SK-N-SH (cell line): ENCODE measurements at regions not wholly inside any gene's neighbourhood (a gene's known extent, or its start where the extent isn't known, plus 50 kb on each side); places are given as distances from the start of the nearest gene placed in this dataset.

Experiments used
- CTCF ChIA-PET: fragments of 300-600, 350-600 bp; formaldehyde crosslinking; extraction: SDS; loops from one replicate; lab custom pipeline; 2021; lab: Yijun Ruan, JAX
- POLR2A ChIA-PET: fragments of 350-600 bp; sonication (Branson Sonifier 250); formaldehyde crosslinking; extraction: SDS; loops from one replicate; lab custom pipeline; 2020; ENCODE audit warnings: antibody characterized with exemption, inconsistent platforms; lab: Yijun Ruan, JAX
- DNase-seq: peaks from one replicate; pipeline ENCODE4 v3.0.0; 2012
- H2AFZ ChIP-seq: fragments of 200-600 bp; sonication (generic); 2 replicates; pipeline ENCODE4 v1.8.1; 2016; ENCODE audit warnings: antibody characterized with exemption, mild to moderate bottlenecking, low read depth
- H3F3A ChIP-seq: fragments of 200-600 bp; sonication (generic); replicated peaks from 2 replicates; pipeline ENCODE3; 2016; ENCODE audit warnings: antibody characterized with exemption, mild to moderate bottlenecking; ENCODE audit not compliant: insufficient read depth
- H3K27ac ChIP-seq, 2 experiments: fragments of 200-500 bp in 1 of 2; fragments of 200-600 bp in 1 of 2; sonication (Bioruptor generic) in 1 of 2; sonication (generic), shearing (Covaris generic) in 1 of 2; 2 replicates each; pipeline versions ENCODE4 v1.5.1 to v1.6.1; 2014 to 2016; ENCODE audit warnings: low read depth in 2 of 2, inconsistent platforms in 1 of 2, low read length in 1 of 2, mild to moderate bottlenecking in 1 of 2, mixed read lengths in 1 of 2
- H3K27me3 ChIP-seq: fragments of 200-600 bp; sonication (generic), shearing (Covaris generic); 2 replicates; pipeline ENCODE4 v1.6.1; 2016; ENCODE audit warnings: mixed run types; ENCODE audit not compliant: insufficient read depth
- H3K36me3 ChIP-seq, 2 experiments: fragments of 200-500 bp in 1 of 2; fragments of 200-600 bp in 1 of 2; sonication (Bioruptor generic) in 1 of 2; sonication (generic) in 1 of 2; replicated peaks in 1 of 2; 2 replicates each; pipeline versions ENCODE3 to v1.5.1; 2014 to 2016; ENCODE audit warnings: low read length in 1 of 2, mild to moderate bottlenecking in 1 of 2; ENCODE audit not compliant: insufficient read depth in 2 of 2, control insufficient read depth in 1 of 2
- H3K4me1 ChIP-seq, 2 experiments: fragments of 200-500 bp in 1 of 2; fragments of 200-600 bp in 1 of 2; sonication (Bioruptor generic) in 1 of 2; sonication (generic), shearing (Covaris generic) in 1 of 2; 2 replicates each; pipeline versions ENCODE4 v1.5.1 to v1.6.1; 2014 to 2016; ENCODE audit warnings: low read depth in 1 of 2, low read length in 1 of 2, mixed run types in 1 of 2; ENCODE audit not compliant: insufficient read depth in 2 of 2, control insufficient read depth in 1 of 2
- H3K4me2 ChIP-seq: fragments of 200-600 bp; sonication (generic), shearing (Covaris generic); 2 replicates; pipeline ENCODE4 v1.6.1; 2017; ENCODE audit warnings: mixed run types
- H3K4me3 ChIP-seq, 2 experiments: fragments of 200-500 bp in 1 of 2; fragments of 200-600 bp in 1 of 2; sonication (Bioruptor generic) in 1 of 2; sonication (generic), shearing (Covaris generic) in 1 of 2; 2 replicates each; pipeline versions ENCODE4 v1.5.1 to v1.8.1; 2014 to 2016; ENCODE audit warnings: low read depth in 2 of 2, inconsistent platforms in 1 of 2, low read length in 1 of 2, mild to moderate bottlenecking in 1 of 2, mixed read lengths in 1 of 2, moderate library complexity in 1 of 2
- H3K79me2 ChIP-seq: fragments of 200-600 bp; sonication (generic); 2 replicates; pipeline ENCODE4 v1.8.1; 2017; ENCODE audit warnings: mild to moderate bottlenecking; ENCODE audit not compliant: insufficient read depth
- H3K9ac ChIP-seq: fragments of 200-600 bp; sonication (generic); 2 replicates; pipeline ENCODE4 v1.6.1; 2017; ENCODE audit warnings: mixed run types
- H3K9me2 ChIP-seq: fragments of 200-600 bp; sonication (generic); 2 replicates; pipeline ENCODE4 v1.6.1; 2017; ENCODE audit warnings: mixed run types
- H3K9me3 ChIP-seq: fragments of 200-600 bp; sonication (generic); 2 replicates; pipeline ENCODE4 v1.6.1; 2017; ENCODE audit warnings: mixed run types, mild to moderate bottlenecking, moderate library complexity
- H4K20me1 ChIP-seq: fragments of 200-600 bp; sonication (generic); 2 replicates; pipeline ENCODE4 v1.6.1; 2017; ENCODE audit warnings: mild to moderate bottlenecking, mixed run types; ENCODE audit not compliant: insufficient read depth
- CHD2 ChIP-seq: fragments of 150-350 bp; IDR thresholded peaks from 2 replicates; pipeline ENCODE4 v1.6.1; 2018; ENCODE audit warnings: low read length; ENCODE audit not compliant: partially characterized antibody
- EP300 ChIP-seq, 2 experiments: IDR thresholded peaks; 2 replicates each; pipeline versions ENCODE4 v1.4.0 to v1.6.1; 2012; ENCODE audit warnings: borderline replicate concordance in 1 of 2, low read depth in 1 of 2, low read length in 1 of 2
- FOXJ3 ChIP-seq: sonication (generic); formaldehyde crosslinking; IDR thresholded peaks from 2 replicates; pipeline ENCODE4 v1.5.1; 2020; ENCODE audit warnings: mild to moderate bottlenecking, missing genetic modification reagents
- GABPA ChIP-seq: IDR thresholded peaks from 2 replicates; pipeline ENCODE4 v1.4.0; 2012; ENCODE audit warnings: low read depth, mild to moderate bottlenecking
- GATA2 ChIP-seq: sonication (generic); formaldehyde crosslinking; IDR thresholded peaks from 2 replicates; pipeline ENCODE4 v1.5.0; 2020; ENCODE audit warnings: mild to moderate bottlenecking, missing genetic modification reagents
- JUND ChIP-seq: IDR thresholded peaks from 2 replicates; pipeline ENCODE4 v1.4.0; 2012
- MEF2A ChIP-seq: IDR thresholded peaks from 2 replicates; pipeline ENCODE4 v1.4.0; 2012; ENCODE audit warnings: low read depth, borderline replicate concordance
- MXI1 ChIP-seq: IDR thresholded peaks from 2 replicates; pipeline ENCODE4 v1.6.1; 2012; ENCODE audit warnings: mild to moderate bottlenecking, low read depth, low read length, improper control_type of control experiment
- NRF1 ChIP-seq: IDR thresholded peaks from 2 replicates; pipeline ENCODE4 v1.6.1; 2012; ENCODE audit warnings: low read depth, mild to moderate bottlenecking, low read length
- RAD21 ChIP-seq: IDR thresholded peaks from 2 replicates; pipeline ENCODE4 v1.6.1; 2012; ENCODE audit warnings: mild to moderate bottlenecking, low read length
- RCOR1 ChIP-seq: fragments of 150-350 bp; IDR thresholded peaks from 2 replicates; pipeline ENCODE4 v1.6.1; 2017; ENCODE audit warnings: antibody characterized with exemption, low read length
- REST ChIP-seq: IDR thresholded peaks from 2 replicates; pipeline ENCODE4 v1.6.1; 2012; ENCODE audit warnings: mild to moderate bottlenecking, low read depth, low read length, moderate library complexity
- RXRA ChIP-seq: IDR thresholded peaks from 2 replicates; pipeline ENCODE4 v1.4.0; 2012; ENCODE audit warnings: low read depth, mild to moderate bottlenecking, borderline replicate concordance
- SMC3 ChIP-seq: IDR thresholded peaks from 2 replicates; pipeline ENCODE4 v1.6.1; 2012; ENCODE audit warnings: low read depth, low read length, improper control_type of control experiment
- TAF1 ChIP-seq: IDR thresholded peaks from 2 replicates; pipeline ENCODE4 v1.6.1; 2012; ENCODE audit warnings: low read depth, mild to moderate bottlenecking, low read length, moderate library complexity, borderline replicate concordance
- TEAD4 ChIP-seq: IDR thresholded peaks from 2 replicates; pipeline ENCODE4 v1.4.0; 2012; ENCODE audit warnings: mild to moderate bottlenecking, borderline replicate concordance; ENCODE audit not compliant: insufficient read depth
- USF2 ChIP-seq: fragments of 150-350 bp; IDR thresholded peaks from 2 replicates; pipeline ENCODE4 v1.6.1; 2017; ENCODE audit warnings: antibody characterized with exemption, low read length, low read depth, borderline replicate concordance
- WGBS: methylation state at CpG from one replicate; pipeline ENCODE4 v1.1.6; 2017; ENCODE audit warnings: low lambda C conversion rate; 5-methylcytosine and 5-hydroxymethylcytosine counted together
- TF ChIP-seq, protein P1 (sequence below): IDR thresholded peaks from 2 replicates; pipeline ENCODE4 v1.4.0; 2012; ENCODE audit warnings: low read depth, borderline replicate concordance
- TF ChIP-seq, protein P2 (sequence below): IDR thresholded peaks from 2 replicates; pipeline ENCODE4 v1.4.0; 2012; ENCODE audit warnings: low read depth

- H3K27ac ChIP-seq: no peak overlapping the region
- 17% methylated on average over 2 of the region's 2 CpGs for WGBS
- no peak overlapping the region for H3K4me2 ChIP-seq
- H3F3A ChIP-seq: no peaks in the 10 kb centered on the region
- ChIA-PET CTCF (no interaction called here), POLR2A (no interaction called here)
- TF ChIP-seq TEAD4 (no peak), NRF1 (no peak), REST (no peak), SMC3 (no peak), RXRA (no peak), GABPA (no peak), MXI1 (no peak)
- no peaks in the 10 kb centered on the region for H3K9me2 ChIP-seq
- no peaks in the 10 kb centered on the region for H3K9me3 ChIP-seq
- no peaks in the 10 kb centered on the region for H4K20me1 ChIP-seq
- H3K79me2 ChIP-seq: no peaks in the 10 kb centered on the region
- no peaks in the 10 kb centered on the region for H3K4me1 ChIP-seq
- DNase-seq: no peak
- H3K4me3 ChIP-seq: no peak overlapping the region
- no peaks in the 10 kb centered on the region for H3K27me3 ChIP-seq
- no peak overlapping the region for H3K9ac ChIP-seq
- no peak overlapping the region for H2AFZ ChIP-seq
- H3K36me3 ChIP-seq: no peaks in the 10 kb centered on the region
Observed at GRCh38 chr2:239496700-239497099, 95.9 kb upstream of the HDAC4 start.

- ChIA-PET CTCF (no interaction called here), POLR2A (no interaction called here)
- Histone ChIP-seq H3K9me2 (no peaks in the 10 kb centered on the region), H3K4me2 (no peak overlapping the region), H3K4me3 (no peak overlapping the region), H2AFZ (no peak overlapping the region), H3K9ac (no peak overlapping the region), H3K79me2 (no peaks in the 10 kb centered on the region), H4K20me1 (no peaks in the 10 kb centered on the region), H3K9me3 (no peaks in the 10 kb centered on the region), H3F3A (no peaks in the 10 kb centered on the region), H3K27me3 (no peaks in the 10 kb centered on the region), H3K4me1 (no peaks in the 10 kb centered on the region), H3K27ac (no peak overlapping the region), H3K36me3 (no peaks in the 10 kb centered on the region)
- DNase-seq: no peak
- WGBS: 22% methylated on average over 8 of the region's 8 CpGs
- TF ChIP-seq FOXJ3 (CRISPR knock-in tag): no peak
- TF ChIP-seq EP300 (IDR thresholded peaks at IDR 0.05; ENCODE audit: borderline replicate concordance in 1 of 2, low read depth in 1 of 2, low read length in 1 of 2): no peak
- no peak for TF ChIP-seq REST
- TF ChIP-seq NRF1: no peak
- TF ChIP-seq CHD2: no peak
- TF ChIP-seq, protein P1, sequence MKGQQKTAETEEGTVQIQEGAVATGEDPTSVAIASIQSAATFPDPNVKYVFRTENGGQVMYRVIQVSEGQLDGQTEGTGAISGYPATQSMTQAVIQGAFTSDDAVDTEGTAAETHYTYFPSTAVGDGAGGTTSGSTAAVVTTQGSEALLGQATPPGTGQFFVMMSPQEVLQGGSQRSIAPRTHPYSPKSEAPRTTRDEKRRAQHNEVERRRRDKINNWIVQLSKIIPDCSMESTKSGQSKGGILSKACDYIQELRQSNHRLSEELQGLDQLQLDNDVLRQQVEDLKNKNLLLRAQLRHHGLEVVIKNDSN: no peak
- TF ChIP-seq RXRA: no peak
- TF ChIP-seq, protein P2, sequence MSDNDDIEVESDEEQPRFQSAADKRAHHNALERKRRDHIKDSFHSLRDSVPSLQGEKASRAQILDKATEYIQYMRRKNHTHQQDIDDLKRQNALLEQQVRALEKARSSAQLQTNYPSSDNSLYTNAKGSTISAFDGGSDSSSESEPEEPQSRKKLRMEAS: no peak
- no peak for TF ChIP-seq JUND
- no peak for TF ChIP-seq MEF2A
- TF ChIP-seq RCOR1: no peak
- no peak for TF ChIP-seq TAF1
- no peak for TF ChIP-seq RAD21
- no peak for TF ChIP-seq GATA2 (CRISPR knock-in tag)
- no peak for TF ChIP-seq SMC3
- TF ChIP-seq USF2: no peak
Observed at GRCh38 chr2:239495791-239496233, 95.0 kb upstream of the HDAC4 start.
